DOHH2 (cell line): ENCODE measurements at regions not wholly inside any gene's neighbourhood (a gene's known extent, or its start where the extent isn't known, plus 50 kb on each side); places are given as distances from the start of the nearest gene placed in this dataset.

Experiments used
- CTCF ChIP-seq: fragments of 200-600 bp; sonication (generic); IDR thresholded peaks from one replicate; pipeline ENCODE4 v1.5.1; 2014; ENCODE audit warnings: antibody characterized with exemption, mild to moderate bottlenecking, low read depth, low read length; ENCODE audit not compliant: poor library complexity, severe bottlenecking
- EZH2phosphoT487 ChIP-seq: fragments of 200-600 bp; sonication (generic); IDR thresholded peaks from 2 replicates; pipeline ENCODE4 v1.6.1; 2017; ENCODE audit warnings: borderline replicate concordance, mild to moderate bottlenecking, antibody characterized with exemption, low read length, moderate library complexity, mixed read lengths

DNA sequence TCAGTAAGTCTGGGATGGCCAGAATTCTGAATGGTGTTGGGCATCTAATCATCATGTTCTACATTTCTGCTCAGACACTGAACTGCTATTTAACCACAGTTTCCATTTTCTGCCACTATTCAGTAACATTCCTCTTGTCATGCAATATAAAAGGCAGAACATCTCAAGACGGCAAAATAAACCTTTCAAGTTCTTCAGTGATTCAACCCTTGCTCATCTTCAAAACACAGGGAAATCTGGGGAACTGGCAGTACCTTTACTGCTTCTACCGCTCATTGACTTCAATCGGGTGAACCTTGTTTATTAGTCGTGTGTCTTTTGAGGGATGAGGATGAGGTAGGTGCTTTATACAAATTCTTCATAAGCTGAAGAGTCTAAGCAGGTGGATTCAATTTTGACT lies 184.7 kb upstream of the ANK3 start:
- no peak for TF ChIP-seq CTCF
- no peak for TF ChIP-seq EZH2phosphoT487
